Spleen (tissue), 11 donors: ENCODE measurements at regions not wholly inside any gene's neighbourhood (a gene's known extent, or its start where the extent isn't known, plus 50 kb on each side); places are given as distances from the start of the nearest gene placed in this dataset.

Experiments used
- DNase-seq: peaks from one replicate; pipeline ENCODE4 v3.0.0-alpha.2; 2020
- H3K27ac ChIP-seq, 8 donors: fragments of 200-600 bp; sonication (generic) in 7 of 8; 1 replicate in 4 of 8; 2 replicates in 4 of 8; pipeline versions ENCODE4 v1.5.0 to v1.8.0; 2016 to 2021; ENCODE audit warnings: inconsistent platforms in 4 of 8, mild to moderate bottlenecking in 4 of 8, moderate library complexity in 1 of 8
- H3K27me3 ChIP-seq, 7 donors: fragments of 200-600 bp; sonication (generic) in 6 of 7; replicated peaks in 1 of 7; 1 replicate in 4 of 7; 2 replicates in 3 of 7; pipeline versions ENCODE4 v1.5.0 to v1.8.0; 2016 to 2021; ENCODE audit warnings: inconsistent platforms in 3 of 7, mild to moderate bottlenecking in 1 of 7
- H3K36me3 ChIP-seq, 6 donors: fragments of 200-600 bp; sonication (generic) in 5 of 6; 1 replicate in 4 of 6; 2 replicates in 2 of 6; pipeline versions ENCODE4 v1.5.0 to v1.8.0; 2016 to 2021; ENCODE audit warnings: inconsistent platforms in 2 of 6
- H3K4me1 ChIP-seq, 6 donors: fragments of 200-600 bp; sonication (generic) in 5 of 6; 1 replicate in 3 of 6; 2 replicates in 3 of 6; pipeline versions ENCODE4 v1.5.0 to v1.8.0; 2016 to 2021; ENCODE audit warnings: inconsistent platforms in 3 of 6
- H3K4me3 ChIP-seq, 8 donors: fragments of 200-600 bp; sonication (generic) in 7 of 8; 1 replicate in 4 of 8; 2 replicates in 4 of 8; pipeline versions ENCODE4 v1.5.0 to v1.8.0; 2016 to 2021; ENCODE audit warnings: inconsistent platforms in 4 of 8, mild to moderate bottlenecking in 4 of 8, moderate library complexity in 2 of 8
- H3K9me3 ChIP-seq, 8 donors: fragments of 200-600 bp; sonication (generic) in 7 of 8; 1 replicate in 4 of 8; 2 replicates in 4 of 8; pipeline versions ENCODE4 v1.5.0 to v1.8.0; 2016 to 2021; ENCODE audit warnings: inconsistent platforms in 4 of 8
- POLR2A ChIP-seq, 3 donors: fragments of 450-650 bp; IDR thresholded peaks; one replicate each; pipeline ENCODE4 v1.5.1; 2017; ENCODE audit warnings: antibody characterized with exemption in 3 of 3, mild to moderate bottlenecking in 1 of 3
- POLR2AphosphoS5 ChIP-seq, 3 donors: sonication (generic); formaldehyde crosslinking; IDR thresholded peaks; one replicate each; pipeline ENCODE4 v1.5.1; 2017; ENCODE audit warnings: antibody characterized with exemption in 3 of 3
- WGBS, 5 donors: extraction: QIAGEN DNeasy Blood & Tissue Kit in 3 of 5; methylation state at CpG; one replicate each; pipeline versions ENCODE4 v1.1.5 to v1.1.7; 2013 to 2018; 5-methylcytosine and 5-hydroxymethylcytosine counted together
- intact Hi-C: fragments of 100-400 bp; cut with DNase I; formaldehyde crosslinking; loops from one replicate; pipeline ENCODE4 v1.15.0; 2023; ENCODE audit warnings: low total_unique reads
- TF ChIP-seq, protein P1 (sequence below), 11 experiments: fragments of 200-600 bp in 7 of 11; fragments of 450-650 bp in 4 of 11; sonication (generic) in 4 of 11; IDR thresholded peaks in 8 of 11; conservative IDR thresholded peaks in 3 of 11; 1 replicate in 7 of 11; 2 replicates in 4 of 11; pipeline versions ENCODE4 v1.4.0 to v1.8.0; 2016 to 2021; ENCODE audit warnings: antibody characterized with exemption in 11 of 11, inconsistent platforms in 4 of 11, mild to moderate bottlenecking in 1 of 11
- donor health status: healthy with polysubstance abuse.
- donor health status: DM: no; HTN: no; CAD: no; lungs with moderate emphysema.
- donor health status: DM: no; HTN: no; CAD: no.
- donor health status: Bipolar disorder and iron deficiency.
- donor health status: healthy.
- donor health status: DM: no; HTN: no; CAD: no.
- donor health status: DM: yes; HTN: yes; CAD: no.

DNA sequence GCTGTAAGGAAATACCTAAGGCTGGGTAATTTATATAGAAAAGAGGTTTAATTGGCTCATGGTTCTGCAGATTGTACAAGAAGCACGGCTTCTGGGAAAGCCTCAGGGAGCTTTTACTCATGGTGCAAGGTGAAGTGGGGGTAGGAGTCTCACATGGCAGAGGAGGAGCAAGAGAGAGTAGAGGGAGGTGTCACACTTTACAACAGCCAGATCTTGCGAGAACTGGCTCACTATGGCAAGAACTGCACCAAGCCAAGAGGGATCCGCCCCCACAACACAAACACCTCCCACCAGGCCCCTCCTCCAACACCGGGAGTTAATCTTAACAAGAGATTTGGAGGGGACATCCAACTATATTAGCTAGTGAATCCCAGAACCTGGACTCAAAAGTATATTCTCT lies 135.4 kb upstream of the SOD1 start:
- no peak overlapping the region for H3K27ac ChIP-seq
- TF ChIP-seq POLR2AphosphoS5 (IDR thresholded peaks at IDR 0.05), result no peak
- TF ChIP-seq POLR2A (IDR thresholded peaks at IDR 0.05), result no peak
- TF ChIP-seq, protein P1, sequence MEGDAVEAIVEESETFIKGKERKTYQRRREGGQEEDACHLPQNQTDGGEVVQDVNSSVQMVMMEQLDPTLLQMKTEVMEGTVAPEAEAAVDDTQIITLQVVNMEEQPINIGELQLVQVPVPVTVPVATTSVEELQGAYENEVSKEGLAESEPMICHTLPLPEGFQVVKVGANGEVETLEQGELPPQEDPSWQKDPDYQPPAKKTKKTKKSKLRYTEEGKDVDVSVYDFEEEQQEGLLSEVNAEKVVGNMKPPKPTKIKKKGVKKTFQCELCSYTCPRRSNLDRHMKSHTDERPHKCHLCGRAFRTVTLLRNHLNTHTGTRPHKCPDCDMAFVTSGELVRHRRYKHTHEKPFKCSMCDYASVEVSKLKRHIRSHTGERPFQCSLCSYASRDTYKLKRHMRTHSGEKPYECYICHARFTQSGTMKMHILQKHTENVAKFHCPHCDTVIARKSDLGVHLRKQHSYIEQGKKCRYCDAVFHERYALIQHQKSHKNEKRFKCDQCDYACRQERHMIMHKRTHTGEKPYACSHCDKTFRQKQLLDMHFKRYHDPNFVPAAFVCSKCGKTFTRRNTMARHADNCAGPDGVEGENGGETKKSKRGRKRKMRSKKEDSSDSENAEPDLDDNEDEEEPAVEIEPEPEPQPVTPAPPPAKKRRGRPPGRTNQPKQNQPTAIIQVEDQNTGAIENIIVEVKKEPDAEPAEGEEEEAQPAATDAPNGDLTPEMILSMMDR (IDR thresholded peaks at IDR 0.05 in 8 of 11, conservative IDR thresholded peaks at IDR 0.05 in 3 of 11), result no peak
- H3K27me3 ChIP-seq, result no peaks in the 10 kb centered on the region
- intact Hi-C loops, result no loop called here
- no peaks in the 10 kb centered on the region for H3K36me3 ChIP-seq
- no peak for DNase-seq
- no peaks in the 10 kb centered on the region for H3K9me3 ChIP-seq
- no peak overlapping the region for H3K4me3 ChIP-seq
- H3K4me1 ChIP-seq, result no peaks in the 10 kb centered on the region
- WGBS, 5 donors, result 82 to 93% (median 85%) methylated on average over 4 of the region's 4 CpGs

GRCh38 chr21:31521515-31521914 lies 138.0 kb upstream of the SOD1 start:
- TF ChIP-seq POLR2A (IDR thresholded peaks at IDR 0.05) (no peak), POLR2AphosphoS5 (IDR thresholded peaks at IDR 0.05) (no peak)
- TF ChIP-seq, protein P1 (IDR thresholded peaks at IDR 0.05 in 8 of 11, conservative IDR thresholded peaks at IDR 0.05 in 3 of 11), result no peak
- 87 to 93% (median 91%) methylated on average over 3 of the region's 3 CpGs for WGBS, 5 donors
- no peak for DNase-seq
- Histone ChIP-seq H3K4me1 (no peaks in the 10 kb centered on the region), H3K27me3 (no peaks in the 10 kb centered on the region), H3K4me3 (no peak overlapping the region), H3K36me3 (no peaks in the 10 kb centered on the region), H3K9me3 (no peaks in the 10 kb centered on the region), H3K27ac (no peak overlapping the region)
- intact Hi-C loops, result no loop called here

GRCh38 chr21:31520561-31521098 lies 138.9 kb upstream of the SOD1 start:
- TF ChIP-seq POLR2AphosphoS5 (IDR thresholded peaks at IDR 0.05), result no peak
- TF ChIP-seq, protein P1 (IDR thresholded peaks at IDR 0.05 in 8 of 11, conservative IDR thresholded peaks at IDR 0.05 in 3 of 11), result no peak
- TF ChIP-seq POLR2A (IDR thresholded peaks at IDR 0.05), result no peak
- no peak for DNase-seq
- 75 to 87% (median 86%) methylated on average over 8 of the region's 8 CpGs for WGBS, 5 donors
- no peak overlapping the region for H3K27ac ChIP-seq
- H3K9me3 ChIP-seq, result no peaks in the 10 kb centered on the region
- no peaks in the 10 kb centered on the region for H3K27me3 ChIP-seq
- intact Hi-C loops, result no loop called here
- H3K36me3 ChIP-seq, result no peaks in the 10 kb centered on the region
- H3K4me1 ChIP-seq, result no peaks in the 10 kb centered on the region
- H3K4me3 ChIP-seq, result no peak overlapping the region

DNA sequence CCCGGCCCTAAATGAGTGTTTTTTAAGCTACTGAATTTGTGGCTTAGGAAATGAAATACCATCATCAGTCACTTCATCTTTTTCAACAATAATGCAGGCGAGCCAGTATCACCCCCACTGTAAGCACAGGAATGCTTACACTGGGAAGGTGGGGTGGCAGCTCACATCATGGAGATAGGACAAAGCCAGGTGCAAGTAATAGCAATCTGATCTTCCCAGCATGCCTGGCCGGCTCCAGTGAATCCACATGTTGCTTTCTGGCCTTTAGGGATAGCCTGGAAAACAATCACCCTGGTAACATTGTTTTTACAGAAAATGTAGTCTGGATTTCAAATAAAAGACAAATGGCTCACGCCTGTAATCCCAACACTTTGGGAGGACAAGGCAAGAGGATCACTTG lies 140.9 kb upstream of the SOD1 start:
- TF ChIP-seq POLR2A (IDR thresholded peaks at IDR 0.05) (no peak), POLR2AphosphoS5 (IDR thresholded peaks at IDR 0.05) (no peak)
- TF ChIP-seq, protein P1 (IDR thresholded peaks at IDR 0.05 in 8 of 11, conservative IDR thresholded peaks at IDR 0.05 in 3 of 11), result no peak
- Histone ChIP-seq H3K4me3 (no peak overlapping the region), H3K36me3 (no peaks in the 10 kb centered on the region), H3K27me3 (no peaks in the 10 kb centered on the region), H3K9me3 (no peaks in the 10 kb centered on the region), H3K27ac (no peak overlapping the region), H3K4me1 (no peaks in the 10 kb centered on the region)
- DNase-seq, result no peak
- intact Hi-C loops, result loop anchor here (5.0 kb wide), 1 partner anchor 49 kb away; no protein-coding TSS in a partner anchor
- WGBS, 5 donors, result 88 to 98% (median 94%) methylated on average over 4 of the region's 4 CpGs
